HCT116 (cell line): ENCODE measurements at regions not wholly inside any gene's neighbourhood (a gene's known extent, or its start where the extent isn't known, plus 50 kb on each side); places are given as distances from the start of the nearest gene placed in this dataset.

Experiments used
- ATAC-seq: fragments of 200-7000 bp; cut with Tn5 transposase; 2 replicates; pipeline ENCODE4 v1.9.1; 2020; ENCODE audit warnings: mild to moderate bottlenecking, moderate library complexity
- BruUV-seq: library from RNA; stranded (reverse); fragments of 400-500 nt; replicated peaks from 2 replicates; lab custom pipeline; 2021; lab: Mats Ljungman, UMichigan
- CTCF ChIA-PET: fragments of 300-600 bp; sonication (Branson Sonifier 250); formaldehyde crosslinking; loops from one replicate; lab custom pipeline; 2021; ENCODE audit warnings: antibody characterized with exemption; lab: Charles Lee
- POLR2A ChIA-PET: fragments of 300-600, 350-600 bp; sonication (Branson Sonifier 250); formaldehyde crosslinking; loops from one replicate; lab custom pipeline; 2021; ENCODE audit warnings: antibody characterized with exemption; lab: Charles Lee
- RAD21 ChIA-PET, 2 experiments: fragments of 300-600 bp; sonication (Branson Sonifier 250); formaldehyde crosslinking; loops; one replicate each; lab custom pipeline; 2023; ENCODE audit warnings: low total read pairs in 2 of 2; ENCODE audit not compliant: uncharacterized antibody in 2 of 2, unreplicated experiment in 2 of 2, low non-redundant PET in 1 of 2; lab: Charles Lee
- DNase-seq: peaks from one replicate; pipeline ENCODE4 v3.0.0-alpha.2; 2010; ENCODE audit warnings: low read depth, low spot score
- H2AFZ ChIP-seq: fragments of 200-600 bp; shearing (Covaris generic), sonication (generic); 2 replicates; pipeline ENCODE4 v1.6.1; 2017; ENCODE audit warnings: low read depth, mixed run types, mixed read lengths, antibody characterized with exemption, low read length; ENCODE audit not compliant: poor library complexity, severe bottlenecking
- H3K27ac ChIP-seq: 2 replicates; pipeline ENCODE4 v1.5.1; 2012; ENCODE audit warnings: low read depth, low read length
- H3K27me3 ChIP-seq: fragments of 200-600 bp; sonication (generic); 2 replicates; pipeline ENCODE4 v1.6.1; 2016; ENCODE audit warnings: mixed run types, low read length, mixed read lengths; ENCODE audit not compliant: insufficient read depth
- H3K36me3 ChIP-seq, 2 experiments: fragments of 200-500 bp in 1 of 2; fragments of 200-600 bp in 1 of 2; sonication (Bioruptor generic) in 1 of 2; sonication (generic) in 1 of 2; 2 replicates each; pipeline versions ENCODE4 v1.5.1 to v1.6.1; 2014 to 2016; ENCODE audit warnings: low read length in 2 of 2, inconsistent platforms in 1 of 2, mixed read lengths in 1 of 2, mixed run types in 1 of 2; ENCODE audit not compliant: insufficient read depth in 2 of 2, control insufficient read depth in 1 of 2
- H3K4me1 ChIP-seq, 2 experiments: fragments of 200-600 bp in 1 of 2; sonication (generic) in 1 of 2; 2 replicates each; pipeline versions ENCODE4 v1.5.1 to v1.6.1; 2012 to 2017; ENCODE audit warnings: low read length in 2 of 2, inconsistent platforms in 1 of 2, mild to moderate bottlenecking in 1 of 2, mixed read lengths in 1 of 2, mixed run types in 1 of 2, moderate library complexity in 1 of 2; ENCODE audit not compliant: insufficient read depth in 2 of 2, control insufficient read depth in 1 of 2
- H3K4me2 ChIP-seq: fragments of 200-600 bp; sonication (generic); 2 replicates; pipeline ENCODE4 v1.6.1; 2017; ENCODE audit warnings: mixed run types, low read length, mixed read lengths
- H3K4me3 ChIP-seq, 2 experiments: fragments of 200-600 bp in 1 of 2; sonication (generic) in 1 of 2; replicated peaks in 1 of 2; 2 replicates each; pipeline ENCODE4 v1.5.1; 2011 to 2016; ENCODE audit warnings: low read length in 2 of 2, control low read depth in 1 of 2, low read depth in 1 of 2, mild to moderate bottlenecking in 1 of 2, mixed read lengths in 1 of 2, mixed run types in 1 of 2
- H3K79me2 ChIP-seq: fragments of 200-600 bp; sonication (generic); 2 replicates; pipeline ENCODE4 v1.6.1; 2017; ENCODE audit warnings: mild to moderate bottlenecking, mixed run types, low read length, moderate library complexity, mixed read lengths; ENCODE audit not compliant: insufficient read depth
- H3K9ac ChIP-seq: fragments of 200-600 bp; sonication (generic); 2 replicates; pipeline ENCODE4 v1.6.1; 2016; ENCODE audit warnings: low read length, mixed read lengths
- H3K9me2 ChIP-seq: fragments of 200-600 bp; sonication (generic), shearing (Covaris generic); 2 replicates; pipeline ENCODE4 v1.6.1; 2017; ENCODE audit warnings: mixed run types, mild to moderate bottlenecking, moderate library complexity; ENCODE audit not compliant: insufficient read depth
- H3K9me3 ChIP-seq, 2 experiments: fragments of 200-500 bp in 1 of 2; fragments of 200-600 bp in 1 of 2; sonication (Bioruptor generic) in 1 of 2; sonication (generic) in 1 of 2; 2 replicates each; pipeline ENCODE4 v1.6.1; 2014 to 2017; ENCODE audit warnings: low read length in 2 of 2, mixed read lengths in 2 of 2, inconsistent platforms in 1 of 2, low read depth in 1 of 2, mild to moderate bottlenecking in 1 of 2, mixed run types in 1 of 2, moderate library complexity in 1 of 2; ENCODE audit not compliant: control insufficient read depth in 1 of 2, insufficient read depth in 1 of 2
- H4K20me1 ChIP-seq: fragments of 200-600 bp; sonication (generic), shearing (Covaris generic); 2 replicates; pipeline ENCODE4 v1.6.1; 2017; ENCODE audit warnings: mixed run types, mild to moderate bottlenecking, moderate library complexity; ENCODE audit not compliant: insufficient read depth
- ATF3 ChIP-seq: IDR thresholded peaks from 2 replicates; pipeline ENCODE4 v1.6.1; 2012
- CBX3 ChIP-seq: IDR thresholded peaks from 2 replicates; pipeline ENCODE4 v1.6.1; 2012; ENCODE audit warnings: low read depth
- CEBPB ChIP-seq: IDR thresholded peaks from 2 replicates; pipeline ENCODE4 v1.6.1; 2012; ENCODE audit warnings: low read depth
- EGR1 ChIP-seq: IDR thresholded peaks from 2 replicates; pipeline ENCODE4 v1.6.1; 2012; ENCODE audit warnings: low read depth
- EZH2 ChIP-seq: fragments of 200-600 bp; sonication (generic); IDR thresholded peaks from 2 replicates; pipeline ENCODE4 v1.6.1; 2017; ENCODE audit warnings: antibody characterized with exemption, mixed run types
- FOSL1 ChIP-seq: IDR thresholded peaks from 2 replicates; pipeline ENCODE4 v1.6.1; 2012; ENCODE audit warnings: low read depth
- JUND ChIP-seq: IDR thresholded peaks from 2 replicates; pipeline ENCODE4 v1.6.1; 2012
- MAX ChIP-seq: IDR thresholded peaks from 2 replicates; pipeline ENCODE4 v1.6.1; 2012
- POLR2A ChIP-seq: IDR thresholded peaks from 2 replicates; pipeline ENCODE4 v1.7.0; 2011; ENCODE audit warnings: borderline replicate concordance; ENCODE audit not compliant: insufficient read depth, insufficient read length; ENCODE audit errors: extremely low read depth
- POLR2AphosphoS5 ChIP-seq: IDR thresholded peaks from 2 replicates; pipeline ENCODE4 v1.6.1; 2011; ENCODE audit warnings: mild to moderate bottlenecking, low read depth, low read length, moderate library complexity
- RAD21 ChIP-seq: IDR thresholded peaks from 2 replicates; pipeline ENCODE4 v1.6.1; 2012; ENCODE audit warnings: low read depth, mild to moderate bottlenecking
- REST ChIP-seq: IDR thresholded peaks from 2 replicates; pipeline ENCODE4 v1.6.1; 2012; ENCODE audit warnings: low read depth
- SIN3A ChIP-seq: IDR thresholded peaks from 2 replicates; pipeline ENCODE4 v1.6.1; 2012; ENCODE audit warnings: low read depth
- SP1 ChIP-seq: IDR thresholded peaks from 2 replicates; pipeline ENCODE4 v1.6.1; 2012; ENCODE audit warnings: low read depth
- SRF ChIP-seq: IDR thresholded peaks from 2 replicates; pipeline ENCODE4 v1.6.1; 2012; ENCODE audit warnings: low read depth
- ZBTB33 ChIP-seq: IDR thresholded peaks from 2 replicates; pipeline ENCODE4 v1.6.1; 2011; ENCODE audit warnings: mild to moderate bottlenecking, low read length, moderate library complexity; ENCODE audit not compliant: insufficient replicate concordance; ENCODE audit errors: extremely low read depth
- ZFX ChIP-seq: fragments of 450-650 bp; IDR thresholded peaks from 2 replicates; pipeline ENCODE4 v1.6.1; 2017
- ZNF274 ChIP-seq: fragments of 200-500 bp; sonication (Bioruptor generic); IDR thresholded peaks from 2 replicates; pipeline ENCODE4 v1.6.1; 2014; ENCODE audit warnings: mild to moderate bottlenecking, low read depth, low read length, inconsistent platforms
- intact Hi-C: fragments of 100-400 bp; cut with micrococcal nuclease; formaldehyde crosslinking; loops from 2 replicates; pipeline ENCODE4 v1.10.0; 2022

- TF ChIP-seq POLR2AphosphoS5 (no peak), ZBTB33 (no peak), SP1 (no peak), SIN3A (no peak), EGR1 (no peak), ZFX (no peak)
- TF ChIP-seq, all 23 proteins: peak for 0
Observed at GRCh38 chrX:128599632-128600031, 547.4 kb upstream of the ACTRT1 start (continued).

- H3K9me3 ChIP-seq, result no peaks in the 10 kb centered on the region
- POLR2A ChIA-PET, result no interaction called here
- H3K4me1 ChIP-seq, result no peaks in the 10 kb centered on the region
- intact Hi-C loops, result no loop called here
- CTCF ChIA-PET, result no interaction called here
- RAD21 ChIA-PET, result no interaction called here
- DNase-seq, result no peak
- H3K79me2 ChIP-seq, result no peaks in the 10 kb centered on the region
- no peak overlapping the region for H3K4me3 ChIP-seq
- TF ChIP-seq POLR2A, result no peak
- no peak for TF ChIP-seq SRF
- no peak for TF ChIP-seq SP1
- no peak for TF ChIP-seq EGR1
- TF ChIP-seq MAX, result no peak
- TF ChIP-seq CBX3, result no peak
- no peak for TF ChIP-seq FOSL1
- no peak for TF ChIP-seq JUND
- TF ChIP-seq ZNF274, result no peak
- TF ChIP-seq POLR2AphosphoS5, result no peak
- TF ChIP-seq RAD21, result no peak
- no peak for TF ChIP-seq SIN3A
- TF ChIP-seq ZFX, result no peak
- TF ChIP-seq ATF3, result no peak
- TF ChIP-seq CEBPB, result no peak
- TF ChIP-seq REST, result no peak
- TF ChIP-seq EZH2, result no peak
- H3K36me3 ChIP-seq, result no peaks in the 10 kb centered on the region
- H3K4me2 ChIP-seq, result no peak overlapping the region
- no peak overlapping the region for H2AFZ ChIP-seq
- H3K9ac ChIP-seq, result no peak overlapping the region
- ATAC-seq, result no peak
- no peaks in the 10 kb centered on the region for H3K27me3 ChIP-seq
- H3K27ac ChIP-seq, result no peak overlapping the region
- no peaks in the 10 kb centered on the region for H4K20me1 ChIP-seq
- BruUV-seq, result no TSS peak
- H3K9me2 ChIP-seq, result no peaks in the 10 kb centered on the region
Observed at GRCh38 chrX:128582036-128582435, 529.8 kb upstream of the ACTRT1 start.
